HG02943 (cell line): ENCODE measurements at regions not wholly inside any gene's neighbourhood (a gene's known extent, or its start where the extent isn't known, plus 50 kb on each side); places are given as distances from the start of the nearest gene placed in this dataset.

Experiments
- ATAC-seq: cut with Tn5 transposase; IDR thresholded peaks from one replicate; pipeline ENCODE4 v1.9.1; 2021; ENCODE audit warnings: mild to moderate bottlenecking, low read depth, moderate library complexity; ENCODE audit not compliant: unreplicated experiment

DNA sequence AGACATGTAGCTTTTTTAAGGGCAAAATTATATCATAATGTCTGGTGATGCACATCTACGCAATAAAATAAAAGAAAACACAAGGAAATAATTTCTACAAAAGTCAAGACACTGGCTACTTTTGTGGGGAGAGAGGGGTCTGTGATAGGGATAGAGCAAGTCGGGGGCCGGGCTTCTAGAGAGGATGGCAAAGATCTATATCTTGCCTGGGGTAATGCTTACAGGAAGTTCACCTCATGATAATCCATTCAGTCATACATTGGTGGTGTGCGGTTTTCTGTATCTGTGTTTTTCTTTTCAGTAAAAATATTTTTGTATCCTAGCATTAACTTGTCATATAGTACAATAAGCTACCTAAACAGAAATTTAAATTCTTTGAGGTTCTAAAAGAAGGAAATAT is 178.8 kb downstream of the ARRDC4 start:
- no peak for ATAC-seq

DNA sequence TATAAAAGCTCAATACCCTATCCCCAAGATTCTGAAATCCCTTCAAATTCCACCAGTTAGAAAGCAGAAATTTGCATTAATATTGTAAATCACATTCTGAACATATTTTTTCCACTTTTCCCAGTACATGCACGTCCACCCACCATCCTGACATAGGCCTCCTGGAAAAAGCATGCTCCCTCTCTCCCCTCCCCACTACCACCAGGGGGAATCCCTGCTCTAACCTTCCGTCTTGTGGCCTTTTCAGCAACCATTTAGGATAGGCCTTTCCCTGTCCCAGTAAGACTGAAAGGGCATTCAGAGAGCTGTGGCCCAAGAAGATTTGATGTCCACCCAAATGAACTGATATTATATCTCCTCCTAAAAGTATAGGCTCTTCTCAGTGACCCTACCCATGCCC is 182.1 kb downstream of the ARRDC4 start:
- no peak for ATAC-seq

DNA sequence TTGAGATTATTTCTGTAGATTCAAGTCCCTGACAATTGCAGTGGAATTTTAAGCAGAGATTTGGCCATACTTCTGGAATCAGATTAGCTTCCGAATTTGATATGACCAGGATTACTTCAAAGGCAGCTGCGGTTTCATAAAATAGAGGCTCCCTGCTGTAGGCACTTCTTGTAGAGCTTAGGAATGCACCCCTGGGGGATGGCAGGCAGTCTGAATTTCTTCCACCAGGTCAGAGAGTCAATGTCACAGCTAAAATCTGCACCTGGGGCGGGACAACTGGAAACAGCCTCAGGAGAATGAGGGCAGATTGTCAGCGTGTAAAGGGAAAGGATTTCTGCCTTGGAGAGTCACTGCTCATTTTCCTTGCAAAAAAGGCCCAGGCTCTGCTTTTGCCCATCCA is 182.6 kb downstream of the ARRDC4 start:
- ATAC-seq, result no peak

DNA sequence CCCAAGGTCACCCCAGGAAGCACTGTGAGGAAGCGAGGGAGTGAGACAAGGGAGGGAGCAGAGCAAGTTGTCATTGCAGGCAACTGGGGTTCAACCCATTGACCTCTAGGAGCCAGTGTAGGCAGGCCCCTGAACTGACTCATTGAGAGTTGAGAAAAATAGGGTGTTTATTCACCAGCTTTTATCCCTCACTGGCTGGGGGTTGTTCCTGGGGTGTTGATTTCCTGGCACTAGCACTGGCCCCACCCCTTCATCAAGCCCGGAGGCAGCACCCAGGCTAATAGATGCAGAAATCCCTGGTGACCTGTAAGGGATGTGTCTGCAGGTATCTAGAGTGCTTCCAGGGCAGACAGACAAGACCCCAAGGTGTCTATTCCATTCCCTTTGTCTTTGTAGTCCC is 183.9 kb downstream of the ARRDC4 start:
- ATAC-seq, result no peak

DNA sequence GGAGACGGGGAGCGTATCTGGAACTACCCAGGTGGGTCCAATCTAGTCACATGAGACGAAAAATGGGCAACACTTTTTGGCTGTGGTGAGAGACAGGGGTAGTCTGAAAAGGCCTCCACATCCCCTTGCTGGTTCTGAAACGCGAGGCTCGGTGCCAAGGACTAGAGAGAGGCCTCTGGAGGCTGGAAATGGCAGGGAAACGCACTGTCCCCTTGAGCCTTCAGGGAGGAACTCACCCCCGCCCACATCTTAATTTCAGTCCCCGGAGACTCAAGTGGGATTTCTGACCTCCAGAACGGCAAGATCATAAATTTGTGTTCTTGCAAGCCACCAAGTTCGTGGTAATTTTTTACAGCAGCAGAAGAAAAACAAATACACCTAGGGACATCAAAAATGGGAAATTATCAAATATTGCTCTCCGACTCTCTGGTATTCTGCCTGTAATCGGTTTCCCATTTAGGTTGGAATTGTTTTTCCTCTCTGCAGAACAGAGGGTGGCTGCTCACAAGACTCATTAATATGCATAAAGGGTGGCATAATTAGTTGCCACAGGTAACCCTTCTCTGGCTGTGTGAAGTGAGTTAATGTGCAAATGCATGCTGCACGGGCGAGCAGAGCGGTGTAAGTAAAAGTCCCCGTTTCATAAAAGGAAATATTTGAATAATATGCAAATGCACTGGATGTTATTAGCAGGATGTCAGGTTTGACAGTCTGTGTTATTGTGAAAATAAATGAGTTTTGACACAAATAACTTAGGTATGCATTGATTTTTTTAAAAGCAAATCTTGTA is 185.7 kb downstream of the ARRDC4 start:
- ATAC-seq, result no peak

DNA sequence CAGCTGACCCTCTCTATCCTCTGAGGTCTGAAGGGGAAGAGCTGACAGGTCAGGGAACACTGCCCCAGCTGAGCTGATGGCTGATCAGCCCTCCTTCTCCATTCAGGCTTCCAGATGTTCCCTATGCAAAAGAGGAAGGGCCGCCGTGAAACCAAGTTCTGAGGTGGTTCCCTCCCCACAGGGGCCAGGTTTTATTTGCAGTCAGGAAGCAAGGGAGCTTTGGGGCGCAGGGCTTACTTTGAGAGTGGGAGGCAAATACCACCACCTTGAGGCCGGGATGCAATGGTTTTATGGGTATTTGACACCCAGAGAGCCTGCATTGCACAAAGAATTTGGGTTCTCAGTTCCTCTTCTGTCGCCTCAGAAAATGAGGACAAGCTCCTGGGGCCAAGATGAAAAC is 186.9 kb downstream of the ARRDC4 start:
- ATAC-seq, result no peak

DNA sequence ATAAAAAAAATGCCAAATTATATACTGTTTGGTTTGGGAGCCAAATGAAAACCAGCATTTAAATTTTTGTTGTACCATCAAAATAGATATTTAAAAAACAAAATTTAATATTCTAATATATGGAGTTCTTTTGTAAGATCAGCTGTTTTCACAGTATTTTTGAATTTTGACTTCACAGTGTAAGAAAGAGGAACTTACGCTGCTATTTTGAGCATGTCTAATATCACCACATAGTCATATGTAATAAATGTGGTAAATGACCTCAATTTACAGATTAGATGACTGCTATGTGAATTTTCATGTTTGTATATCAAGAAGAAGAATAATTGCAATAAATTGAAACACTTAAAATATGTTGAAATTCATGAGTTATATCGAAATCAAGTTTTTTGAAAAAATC is 189.6 kb downstream of the ARRDC4 start:
- no peak for ATAC-seq

DNA sequence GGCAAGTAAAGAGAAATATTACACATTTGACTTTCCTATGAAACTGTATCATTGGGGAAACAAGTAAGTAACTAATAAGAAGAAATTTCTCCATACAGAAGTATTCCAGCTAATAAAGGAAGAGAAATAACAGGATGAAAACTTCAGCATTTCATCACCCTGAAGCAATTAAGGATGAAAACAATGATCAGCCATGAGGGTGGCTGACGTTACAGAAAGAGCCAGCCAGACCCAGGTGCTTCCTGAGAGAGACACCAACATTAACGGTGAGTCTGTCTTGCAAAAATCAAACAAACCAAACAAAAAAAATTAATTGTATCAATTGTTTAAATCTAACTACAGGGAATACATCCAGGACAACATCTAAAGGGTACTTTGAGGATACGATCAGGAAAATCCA is 190.0 kb downstream of the ARRDC4 start:
- no peak for ATAC-seq

DNA sequence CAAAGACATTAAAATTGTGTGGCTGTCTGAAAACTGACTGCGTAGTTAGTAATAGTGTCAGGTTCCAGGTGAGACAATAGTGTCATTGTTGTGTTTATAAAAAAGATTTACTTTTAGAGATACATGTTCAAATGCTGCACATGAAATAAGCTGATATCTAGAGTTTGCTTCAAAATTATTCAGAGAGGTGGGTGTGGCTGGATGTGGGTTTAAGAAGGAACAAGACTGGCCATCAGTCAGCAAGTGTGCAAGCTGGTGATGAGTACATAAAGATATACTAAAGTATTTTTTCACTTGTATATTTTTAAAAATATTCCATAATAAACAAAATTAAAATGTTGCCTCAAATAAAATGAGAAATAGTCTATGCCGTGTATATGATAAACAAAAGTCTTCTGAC is 190.6 kb downstream of the ARRDC4 start:
- ATAC-seq, result no peak

DNA sequence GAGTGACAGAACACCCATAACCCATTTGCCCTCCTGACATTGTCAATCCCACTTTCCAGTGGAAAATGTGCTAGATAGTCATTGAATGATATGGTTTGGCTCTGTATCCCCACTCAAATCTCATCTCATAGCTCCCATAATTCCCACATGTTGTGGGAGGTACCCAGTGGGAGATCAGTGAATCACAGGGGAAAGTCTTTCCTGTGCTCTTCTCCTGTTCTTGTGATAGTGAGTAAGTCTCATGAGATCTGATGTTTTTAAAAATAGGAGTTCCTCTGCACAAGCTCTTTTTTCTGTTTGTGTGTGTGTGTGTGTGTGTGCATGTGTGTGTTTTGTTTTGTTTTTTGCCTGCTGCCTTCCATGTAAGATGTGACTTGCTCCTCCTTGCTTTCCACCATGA is 191.7 kb downstream of the ARRDC4 start:
- ATAC-seq, result no peak

DNA sequence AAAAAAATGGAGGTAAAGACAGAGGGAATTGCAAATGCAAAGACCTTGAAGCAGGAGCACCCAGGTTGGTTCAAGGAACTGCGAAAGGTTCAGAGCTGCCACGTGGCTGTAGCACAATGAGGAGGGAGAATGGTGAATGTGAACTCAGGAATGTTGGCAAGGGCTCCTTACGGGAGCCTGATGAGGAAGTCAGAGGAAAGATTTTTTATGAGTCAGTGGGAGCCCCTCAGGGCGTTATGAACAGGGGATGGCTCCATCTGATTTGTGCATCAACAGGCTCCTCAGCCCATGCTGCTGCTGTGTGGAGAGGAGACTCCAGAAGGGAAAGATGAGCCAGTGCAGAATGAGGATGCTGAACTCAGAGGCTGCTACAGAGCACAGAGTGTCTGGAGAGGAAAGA is 194.4 kb downstream of the ARRDC4 start:
- no peak for ATAC-seq

DNA sequence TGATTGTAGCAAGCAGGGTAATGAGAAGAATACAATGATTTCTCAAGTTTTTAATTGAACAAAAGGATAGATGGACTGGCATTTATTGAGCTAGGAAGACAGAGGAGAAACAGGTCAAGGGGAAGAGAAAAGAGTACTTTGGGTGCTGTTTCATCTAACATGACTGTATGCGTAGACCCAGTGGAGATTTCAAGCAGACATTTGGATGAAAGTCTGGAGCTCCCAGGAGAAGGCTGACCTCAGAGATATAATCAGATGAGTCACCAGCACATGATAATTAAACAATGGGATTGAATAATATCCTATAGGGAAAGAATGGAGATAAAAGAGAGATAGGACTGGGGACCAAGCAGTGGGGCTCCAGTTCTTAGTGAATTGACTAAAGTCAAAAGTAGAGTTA is 194.9 kb downstream of the ARRDC4 start:
- no peak for ATAC-seq

DNA sequence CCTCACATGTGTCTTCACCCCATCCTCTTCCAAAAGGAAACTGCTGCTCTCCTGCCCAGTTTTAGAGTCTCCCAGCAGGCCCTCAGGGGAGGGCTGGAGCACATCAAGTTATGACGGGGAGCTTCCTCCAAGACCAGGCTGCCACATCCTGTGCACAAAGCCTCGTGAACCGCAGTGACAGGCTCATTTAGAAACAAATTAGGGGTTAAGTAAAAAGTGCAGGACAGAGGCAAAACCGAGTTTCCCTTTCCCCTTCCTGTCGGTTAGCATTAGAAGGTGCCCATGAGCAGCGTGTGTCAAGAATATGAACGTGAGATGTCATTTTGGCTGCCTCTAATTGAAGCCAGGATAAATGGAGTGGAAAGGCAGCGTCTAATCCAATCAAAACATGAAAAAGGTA is 199.7 kb downstream of the ARRDC4 start:
- peak; percentile 90 for ATAC-seq

DNA sequence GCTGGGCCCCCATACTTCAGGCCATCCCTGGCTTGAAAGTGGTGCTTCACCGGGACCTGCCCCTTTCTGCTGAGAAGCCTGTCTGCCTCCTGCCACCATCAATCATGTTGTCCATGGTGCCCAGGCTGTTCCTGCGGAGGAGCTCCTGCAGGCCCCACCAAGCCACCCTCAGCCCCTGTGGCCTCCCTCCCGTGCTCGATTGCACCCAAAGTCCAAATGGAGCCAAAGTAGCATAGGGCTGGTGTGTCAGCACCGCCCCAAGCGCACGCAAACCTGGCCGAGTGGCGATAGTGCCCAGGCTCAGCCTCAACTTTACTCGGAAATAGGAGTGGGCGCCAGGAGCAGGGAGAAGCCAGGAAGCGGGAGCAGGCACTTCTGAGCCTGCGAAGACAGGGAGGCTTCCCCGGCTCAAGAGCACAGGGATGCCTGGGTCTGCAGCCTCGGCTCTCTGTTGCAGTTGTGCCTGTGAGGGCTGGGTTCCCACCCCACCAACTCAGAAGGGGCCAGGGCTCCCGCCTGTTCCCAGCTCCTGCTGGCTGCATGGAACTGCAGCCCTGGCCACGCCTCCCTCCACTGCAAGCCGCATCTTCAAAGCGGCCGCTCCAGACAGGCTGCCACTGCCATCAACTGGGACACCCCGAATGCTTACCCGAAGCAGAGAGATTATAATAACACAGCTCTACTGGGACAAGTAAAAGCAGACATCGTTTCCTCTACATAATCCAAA is 203.0 kb downstream of the ARRDC4 start:
- no peak for ATAC-seq

DNA sequence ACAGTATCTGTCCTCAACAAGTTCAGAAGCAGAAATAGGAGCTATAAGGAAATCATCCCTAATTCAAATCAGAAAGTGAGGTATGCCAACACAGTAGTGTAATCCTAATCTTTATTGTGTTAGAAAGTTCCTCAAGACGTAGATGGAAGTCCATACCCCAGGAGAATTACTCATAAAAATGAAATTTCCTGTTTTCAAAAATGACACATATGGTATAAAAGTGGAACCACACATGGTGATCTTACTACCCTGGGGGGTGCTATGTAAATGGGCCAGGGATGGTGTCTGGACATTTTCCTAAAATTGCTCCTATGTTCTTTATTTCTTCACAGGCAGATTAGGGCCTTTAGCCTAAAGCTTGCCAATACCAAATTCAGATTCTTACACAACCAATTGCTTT is 204.1 kb downstream of the ARRDC4 start:
- no peak for ATAC-seq

DNA sequence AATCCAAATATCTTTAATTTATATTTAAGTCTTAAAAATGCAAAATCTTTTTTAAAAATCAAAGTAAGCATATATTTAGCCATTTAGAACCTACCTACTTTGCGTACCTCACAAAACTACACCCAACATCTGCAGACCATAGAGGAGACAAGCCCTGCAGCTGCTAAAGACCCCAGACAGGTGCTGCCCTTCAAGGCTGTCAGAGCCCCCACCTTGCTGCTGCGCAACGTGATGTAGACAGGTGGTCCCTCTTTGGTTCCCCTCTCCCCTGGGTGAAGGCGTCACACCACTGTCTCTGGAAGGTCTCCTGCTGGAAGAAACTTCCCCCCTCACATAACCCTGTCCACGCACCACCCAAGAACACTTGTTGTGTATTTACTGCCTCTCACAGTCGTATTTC is 204.5 kb downstream of the ARRDC4 start:
- no peak for ATAC-seq

DNA sequence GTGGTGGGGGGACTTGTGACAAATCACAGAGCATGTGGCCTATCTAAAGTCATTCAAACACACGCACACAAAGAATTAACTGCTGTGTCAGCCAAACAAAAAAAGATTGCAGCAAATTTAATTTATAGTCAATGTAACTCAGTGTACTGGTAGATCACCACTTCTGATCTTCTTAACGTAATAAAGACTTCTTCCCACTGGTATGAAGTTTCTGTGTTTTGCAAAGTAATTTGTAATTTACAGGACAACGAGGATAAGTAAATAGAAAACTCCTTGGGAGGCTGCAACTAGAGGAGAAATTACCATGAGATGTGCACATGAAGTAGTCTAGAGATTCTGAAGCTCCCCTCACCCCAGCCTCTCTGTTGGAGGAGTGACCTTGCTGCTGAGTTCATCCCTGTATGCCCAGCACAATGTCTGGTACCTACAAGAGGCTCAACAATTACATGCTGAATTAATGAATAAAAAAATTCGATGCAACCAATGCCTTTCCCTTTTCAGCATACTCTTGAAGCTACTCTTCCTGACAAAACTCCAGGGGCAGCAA is 207.3 kb downstream of the ARRDC4 start:
- ATAC-seq, result no peak

DNA sequence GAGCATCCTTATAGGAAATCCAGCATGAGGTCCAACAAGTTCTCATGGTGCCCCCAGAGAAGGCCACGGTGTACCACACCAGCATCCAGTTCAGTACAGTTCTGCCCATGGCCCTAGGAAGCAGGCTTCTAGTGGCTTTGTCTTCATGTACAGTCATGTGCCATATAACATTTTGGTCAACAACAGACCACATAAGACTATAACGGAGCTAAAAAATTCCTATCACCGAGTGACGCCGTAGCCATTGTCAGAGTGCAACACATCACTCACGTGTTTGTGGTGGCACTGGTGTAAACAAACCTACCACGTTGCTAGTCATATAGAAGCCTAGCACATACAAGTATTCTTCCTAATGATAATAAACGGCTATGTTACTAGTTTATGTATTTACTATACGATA is 209.0 kb downstream of the ARRDC4 start:
- ATAC-seq, result no peak

DNA sequence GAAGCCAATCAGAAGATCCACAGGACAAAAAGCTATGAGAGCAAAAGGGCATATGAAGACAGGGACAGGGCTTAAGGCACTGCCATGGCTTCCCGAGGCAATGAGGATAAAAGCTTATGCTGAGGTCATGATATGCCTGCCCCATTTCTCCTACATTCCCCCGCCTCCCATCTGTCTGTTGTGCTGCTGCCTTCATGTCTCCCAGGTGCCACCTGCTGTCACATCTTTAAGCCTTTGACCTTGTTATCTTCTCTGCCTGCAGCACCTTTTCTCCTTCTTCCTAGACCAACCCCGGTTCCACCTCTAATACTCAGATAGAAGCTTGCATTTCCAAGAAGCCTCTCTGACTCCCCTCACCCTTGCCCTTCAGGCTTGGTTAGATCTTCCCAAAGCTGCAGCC is 213.8 kb downstream of the ARRDC4 start:
- ATAC-seq, result no peak

DNA sequence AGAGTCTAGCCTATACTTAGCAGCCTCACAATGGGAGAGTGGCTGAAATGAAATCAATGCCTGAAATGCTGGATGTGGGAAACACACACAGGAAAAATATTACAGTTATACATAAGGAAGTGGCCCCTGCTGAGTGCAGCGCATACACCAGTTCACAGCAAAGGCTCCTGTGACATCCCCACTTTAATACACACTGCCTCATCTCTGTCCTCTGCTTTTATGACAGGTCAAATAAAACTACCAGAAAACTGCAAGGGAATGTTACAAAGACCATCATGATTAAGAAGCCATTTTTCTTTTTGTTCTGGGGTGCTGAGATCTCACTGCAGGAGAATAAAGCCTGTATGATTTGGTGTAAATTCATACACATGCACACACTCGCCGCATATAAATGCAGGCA is 214.3 kb downstream of the ARRDC4 start:
- ATAC-seq, result no peak

DNA sequence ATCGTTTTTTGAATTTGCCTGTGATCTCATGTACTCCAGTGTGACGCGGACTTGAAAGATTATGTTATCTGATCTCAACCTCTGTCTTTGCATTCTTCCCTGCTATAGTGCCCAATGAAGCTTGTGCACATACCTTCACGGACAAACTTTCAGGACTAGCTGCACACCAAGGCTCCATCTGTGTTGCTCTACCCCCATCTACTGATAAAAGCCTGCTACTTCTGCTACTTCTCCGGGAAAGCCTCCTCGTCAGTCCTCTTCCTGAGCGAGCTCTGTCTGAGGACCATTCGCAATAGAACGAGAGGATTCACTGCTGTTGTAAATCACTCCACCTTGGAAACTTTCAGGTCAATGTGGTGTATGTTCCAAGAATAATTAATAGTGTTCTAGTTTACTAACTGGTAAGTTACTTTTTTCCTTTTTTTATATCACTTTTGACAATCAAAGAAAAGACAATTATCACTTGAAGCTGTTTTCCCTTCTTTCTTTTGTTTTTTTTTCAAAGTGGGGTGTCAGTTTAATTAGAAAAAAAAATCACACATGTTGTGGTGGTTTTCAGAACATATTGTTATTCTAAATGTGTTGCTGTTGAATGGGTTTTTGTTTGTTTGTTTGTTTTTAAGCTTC is 217.6 kb downstream of the ARRDC4 start:
- ATAC-seq, result no peak

DNA sequence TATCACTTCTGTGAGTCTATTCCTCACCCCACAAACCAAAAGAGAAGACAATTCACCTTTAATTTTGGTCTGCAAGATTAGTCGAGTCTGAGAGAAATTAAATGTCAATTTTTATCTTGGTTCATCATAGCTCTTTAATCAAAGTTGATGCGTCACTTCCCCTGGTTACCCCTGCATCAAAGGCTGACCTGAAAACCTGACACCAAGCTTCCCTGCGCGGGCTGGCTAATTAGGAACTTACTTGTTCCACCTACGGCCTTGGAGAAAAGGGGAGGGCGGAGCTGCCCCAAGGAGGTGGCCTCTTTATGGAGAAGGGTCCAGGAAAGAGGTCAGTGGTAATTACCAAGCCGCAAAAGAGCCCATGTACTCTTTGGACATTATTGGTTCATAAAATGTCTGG is 218.4 kb downstream of the ARRDC4 start:
- no peak for ATAC-seq
